ENCODE measurements at regions not wholly inside any gene's neighbourhood (a gene's known extent, or its start where the extent isn't known, plus 50 kb on each side); places are given as distances from the start of the nearest gene placed in this dataset.

GRCh38 chr22:47600281-47600680 is 837.8 kb downstream of the TBC1D22A start (continued):
- TF ChIP-seq POLR2AphosphoS5 (IDR thresholded peaks at IDR 0.05; ENCODE audit: low read depth, low read length) (no peak), ZFX (IDR thresholded peaks at IDR 0.05) (no peak), SRF (IDR thresholded peaks at IDR 0.05; ENCODE audit: low read depth) (no peak), ZNF274 (IDR thresholded peaks at IDR 0.05; ENCODE audit: low read depth, low read length) (no peak)

- BruUV-seq (replicated peaks), result no TSS peak
- POLR2A ChIA-PET, result no interaction called here
- intact Hi-C loops (cut with micrococcal nuclease), result no loop called here
- H3K36me3 ChIP-seq (ENCODE audit: control insufficient read depth in 1 of 2, insufficient read depth in 2 of 2, low read length in 2 of 2), result no peaks in the 10 kb centered on the region
- RAD21 ChIA-PET (ENCODE audit: low non-redundant PET in 1 of 2, low total read pairs in 2 of 2, uncharacterized antibody in 2 of 2, unreplicated experiment in 2 of 2), result no interaction called here
- H4K20me1 ChIP-seq (ENCODE audit: insufficient read depth), result no peaks in the 10 kb centered on the region
- no peak overlapping the region for H2AFZ ChIP-seq (ENCODE audit: low read depth, low read length, poor library complexity, severe bottlenecking)
- H3K4me1 ChIP-seq (ENCODE audit: control insufficient read depth in 1 of 2, insufficient read depth in 2 of 2, low read length in 2 of 2), result no peaks in the 10 kb centered on the region
- H3K27ac ChIP-seq (ENCODE audit: low read depth, low read length), result no peak overlapping the region
- no peak for ATAC-seq
- DNase-seq (ENCODE audit: low read depth, low spot score), result no peak
- no peaks in the 10 kb centered on the region for H3K27me3 ChIP-seq (ENCODE audit: insufficient read depth, low read length)
- CTCF ChIA-PET, result no interaction called here
- H3K4me3 ChIP-seq (replicated peaks in 1 of 2; ENCODE audit: low read depth in 1 of 2, low read length in 2 of 2), result no peak overlapping the region
- H3K9me2 ChIP-seq (ENCODE audit: insufficient read depth), result no peaks in the 10 kb centered on the region
- no peaks in the 10 kb centered on the region for H3K79me2 ChIP-seq (ENCODE audit: insufficient read depth, low read length)
- TF ChIP-seq ZFX (IDR thresholded peaks at IDR 0.05) (no peak), POLR2AphosphoS5 (IDR thresholded peaks at IDR 0.05; ENCODE audit: low read depth, low read length) (no peak), CBX3 (IDR thresholded peaks at IDR 0.05; ENCODE audit: low read depth) (no peak), MAX (IDR thresholded peaks at IDR 0.05) (no peak), SRF (IDR thresholded peaks at IDR 0.05; ENCODE audit: low read depth) (no peak), EZH2phosphoT487 (IDR thresholded peaks at IDR 0.05; ENCODE audit: borderline replicate concordance) (no peak), ATF3 (IDR thresholded peaks at IDR 0.05) (no peak), ELF1 (IDR thresholded peaks at IDR 0.05; ENCODE audit: borderline replicate concordance, low read depth) (no peak), POLR2A (IDR thresholded peaks at IDR 0.05; ENCODE audit: borderline replicate concordance, extremely low read depth, insufficient read depth, insufficient read length) (no peak), FOSL1 (IDR thresholded peaks at IDR 0.05; ENCODE audit: low read depth) (no peak), EGR1 (IDR thresholded peaks at IDR 0.05; ENCODE audit: low read depth) (no peak), EZH2 (IDR thresholded peaks at IDR 0.05) (no peak), ZNF274 (IDR thresholded peaks at IDR 0.05; ENCODE audit: low read depth, low read length) (no peak), SP1 (IDR thresholded peaks at IDR 0.05; ENCODE audit: low read depth) (no peak), TCF7L2 (IDR thresholded peaks at IDR 0.05; ENCODE audit: borderline replicate concordance, extremely low read depth, insufficient read depth, insufficient read length) (no peak), YY1 (IDR thresholded peaks at IDR 0.05; ENCODE audit: extremely low read depth, insufficient replicate concordance, low read depth, low read length) (no peak), REST (IDR thresholded peaks at IDR 0.05; ENCODE audit: low read depth) (no peak), CEBPB (IDR thresholded peaks at IDR 0.05; ENCODE audit: low read depth) (no peak), RAD21 (IDR thresholded peaks at IDR 0.05; ENCODE audit: low read depth) (no peak)
- no peaks in the 10 kb centered on the region for H3K9me3 ChIP-seq (ENCODE audit: control insufficient read depth in 1 of 2, insufficient read depth in 1 of 2, low read depth in 1 of 2, low read length in 2 of 2)
- H3K4me2 ChIP-seq (ENCODE audit: low read length), result no peak overlapping the region
- no peak overlapping the region for H3K9ac ChIP-seq (ENCODE audit: low read length)
Measured at GRCh38 chr22:47599753-47600152, 837.3 kb downstream of the TBC1D22A start.
